H1 (cell line): ENCODE measurements at regions not wholly inside any gene's neighbourhood (a gene's known extent, or its start where the extent isn't known, plus 50 kb on each side); places are given as distances from the start of the nearest gene placed in this dataset.

Source experiments
- ATF3 ChIP-seq: IDR thresholded peaks from 2 replicates; pipeline ENCODE4 v1.6.1; 2011; ENCODE audit warnings: low read depth, mild to moderate bottlenecking, low read length; ENCODE audit not compliant: insufficient read depth
- BCL11A ChIP-seq, 2 experiments: IDR thresholded peaks; one replicate each; pipeline ENCODE4 v1.6.1; 2011; ENCODE audit warnings: low read depth in 2 of 2, low read length in 2 of 2, mild to moderate bottlenecking in 2 of 2
- BRCA1 ChIP-seq: IDR thresholded peaks from 2 replicates; pipeline ENCODE4 v1.6.1; 2012; ENCODE audit warnings: low read depth, low read length, improper control_type of control experiment
- CTCF ChIP-seq, 3 experiments: IDR thresholded peaks; 1 replicate in 2 of 3; 2 replicates in 1 of 3; pipeline versions ENCODE4 v1.5.1 to v1.6.1; 2011; ENCODE audit warnings: low read length in 3 of 3, mild to moderate bottlenecking in 3 of 3, inconsistent platforms in 2 of 3, low read depth in 1 of 3, moderate library complexity in 1 of 3; ENCODE audit not compliant: insufficient read depth in 1 of 3; ENCODE audit errors: control extremely low read depth in 1 of 3
- EZH2 ChIP-seq: fragments of 200-600 bp; sonication (generic); IDR thresholded peaks from 2 replicates; pipeline ENCODE4 v1.7.1; 2012; ENCODE audit warnings: low read depth, mild to moderate bottlenecking, moderate library complexity, low read length, inconsistent platforms; ENCODE audit not compliant: severe bottlenecking
- MAX ChIP-seq: IDR thresholded peaks from 2 replicates; pipeline ENCODE4 v1.6.1; 2012; ENCODE audit warnings: inconsistent platforms
- PHF8 ChIP-seq: fragments of 200-600 bp; sonication (generic); conservative IDR thresholded peaks from 2 replicates; pipeline ENCODE4 v1.7.1; 2012; ENCODE audit warnings: low read depth, mild to moderate bottlenecking, inconsistent platforms, low read length, moderate library complexity
- POLR2A ChIP-seq, 2 experiments: IDR thresholded peaks; 1 replicate in 1 of 2; 2 replicates in 1 of 2; pipeline ENCODE4 v1.6.1; 2011; ENCODE audit warnings: low read depth in 2 of 2, low read length in 2 of 2, mild to moderate bottlenecking in 2 of 2; ENCODE audit errors: control extremely low read depth in 1 of 2
- RFX5 ChIP-seq: IDR thresholded peaks from 2 replicates; pipeline ENCODE4 v1.6.1; 2011; ENCODE audit warnings: low read depth, low read length, improper control_type of control experiment, borderline replicate concordance
- TAF7 ChIP-seq: optimal IDR thresholded peaks from 2 replicates; pipeline ENCODE3; 2011; ENCODE audit warnings: low read depth, mild to moderate bottlenecking, inconsistent platforms, low read length, moderate library complexity, borderline replicate concordance

GRCh38 chr9:116087246-116087645 is 66.3 kb upstream of the PAPPA start:
- TF ChIP-seq EZH2 (no peak), CTCF (IDR thresholded peaks at IDR 0.05; ENCODE audit: control extremely low read depth in 1 of 3, insufficient read depth in 1 of 3, low read depth in 1 of 3, low read length in 3 of 3) (no peak), POLR2A (IDR thresholded peaks at IDR 0.05; ENCODE audit: control extremely low read depth in 1 of 2, low read depth in 2 of 2, low read length in 2 of 2) (no peak), TAF7 (no peak), PHF8 (no peak), BRCA1 (no peak), RFX5 (no peak), ATF3 (no peak), BCL11A (IDR thresholded peaks at IDR 0.05; ENCODE audit: low read depth in 2 of 2, low read length in 2 of 2) (no peak), MAX (no peak)
